Prostate gland (tissue), 2 donors: ENCODE measurements at regions not wholly inside any gene's neighbourhood (a gene's known extent, or its start where the extent isn't known, plus 50 kb on each side); places are given as distances from the start of the nearest gene placed in this dataset.

Experiments
- DNase-seq: peaks from one replicate; pipeline ENCODE4 v3.0.0-alpha.2; 2019; ENCODE audit warnings: low spot score
- H3K27ac ChIP-seq, 2 donors: fragments of 200-600 bp; sonication (generic); 2 replicates each; pipeline ENCODE4 v1.5.1; 2017 to 2019
- H3K27me3 ChIP-seq: fragments of 200-600 bp; sonication (generic); replicated peaks from 2 replicates; pipeline ENCODE4 v1.5.1; 2019; ENCODE audit not compliant: insufficient read depth
- H3K36me3 ChIP-seq, 2 donors: fragments of 200-600 bp; sonication (generic); 1 replicate in 1 of 2; 2 replicates in 1 of 2; pipeline versions ENCODE4 v1.5.1 to v1.8.1; 2017 to 2019
- H3K4me1 ChIP-seq: fragments of 200-600 bp; sonication (generic); replicated peaks from 2 replicates; pipeline ENCODE4 v1.5.1; 2019
- H3K4me3 ChIP-seq, 2 donors: fragments of 200-600 bp; sonication (generic); 2 replicates each; pipeline ENCODE4 v1.5.1; 2017 to 2019
- H3K9me3 ChIP-seq: fragments of 200-600 bp; sonication (generic); 2 replicates; pipeline ENCODE4 v1.5.1; 2017
- CTCF ChIP-seq, 4 experiments: fragments of 200-600 bp in 2 of 4; fragments of 450-650 bp in 2 of 4; sonication (generic) in 2 of 4; IDR thresholded peaks; 1 replicate in 3 of 4; 2 replicates in 1 of 4; pipeline ENCODE4 v1.5.1; 2016 to 2019; ENCODE audit warnings: antibody characterized with exemption in 4 of 4, mild to moderate bottlenecking in 2 of 4, moderate library complexity in 2 of 4
- POLR2A ChIP-seq: fragments of 450-650 bp; IDR thresholded peaks from one replicate; pipeline ENCODE4 v1.6.1; 2016; ENCODE audit warnings: antibody characterized with exemption, mild to moderate bottlenecking
- POLR2AphosphoS5 ChIP-seq: sonication (generic); formaldehyde crosslinking; IDR thresholded peaks from one replicate; pipeline ENCODE4 v1.6.1; 2017; ENCODE audit warnings: antibody characterized with exemption
- WGBS: methylation state at CpG from one replicate; pipeline ENCODE4 v1.1.5; 2018; 5-methylcytosine and 5-hydroxymethylcytosine counted together
- intact Hi-C: fragments of 100-400 bp; cut with DNase I; formaldehyde crosslinking; loops from one replicate; pipeline ENCODE4 v1.14.2; 2022

GRCh38 chr5:125612181-125612721, 811.0 kb upstream of the GRAMD2B start:
- Histone ChIP-seq H3K36me3 (no peaks in the 10 kb centered on the region), H3K27me3 (no peaks in the 10 kb centered on the region), H3K4me3 (no peak overlapping the region), H3K4me1 (no peaks in the 10 kb centered on the region), H3K9me3 (no peaks in the 10 kb centered on the region), H3K27ac (no peak overlapping the region)
- intact Hi-C loops, result no loop called here
- 59% methylated on average over 15 of the region's 15 CpGs for WGBS
- DNase-seq, result peak; percentile 37
- TF ChIP-seq CTCF (IDR thresholded peaks at IDR 0.05) (no peak), POLR2AphosphoS5 (peak; percentile 40), POLR2A (no peak)

DNA sequence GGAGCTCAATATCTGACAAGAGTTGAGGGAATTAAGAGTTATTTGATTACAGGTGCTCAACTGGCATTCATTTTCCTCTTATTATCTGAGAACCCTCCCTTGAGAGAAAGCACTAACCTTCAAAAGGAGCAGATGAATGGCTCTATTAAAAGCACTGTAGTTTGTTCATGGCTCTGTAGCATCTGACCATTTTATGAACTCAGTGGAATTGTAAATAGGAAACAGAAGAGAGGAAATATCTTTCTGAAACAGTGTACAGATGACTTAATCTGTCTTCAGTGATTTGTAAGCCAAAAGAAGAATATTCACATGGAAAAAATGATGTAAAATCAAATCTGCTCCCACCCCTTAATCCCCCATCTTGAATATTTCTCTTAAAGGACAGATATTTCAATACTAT, 810.4 kb upstream of the GRAMD2B start:
- no peak for TF ChIP-seq CTCF (IDR thresholded peaks at IDR 0.05)
- TF ChIP-seq POLR2AphosphoS5, result no peak
- TF ChIP-seq POLR2A, result no peak
- H3K4me3 ChIP-seq, result no peak overlapping the region
- no peaks in the 10 kb centered on the region for H3K27me3 ChIP-seq
- intact Hi-C loops, result no loop called here
- no peaks in the 10 kb centered on the region for H3K36me3 ChIP-seq
- DNase-seq, result no peak
- H3K9me3 ChIP-seq, result no peaks in the 10 kb centered on the region
- no peaks in the 10 kb centered on the region for H3K4me1 ChIP-seq
- no peak overlapping the region for H3K27ac ChIP-seq

DNA sequence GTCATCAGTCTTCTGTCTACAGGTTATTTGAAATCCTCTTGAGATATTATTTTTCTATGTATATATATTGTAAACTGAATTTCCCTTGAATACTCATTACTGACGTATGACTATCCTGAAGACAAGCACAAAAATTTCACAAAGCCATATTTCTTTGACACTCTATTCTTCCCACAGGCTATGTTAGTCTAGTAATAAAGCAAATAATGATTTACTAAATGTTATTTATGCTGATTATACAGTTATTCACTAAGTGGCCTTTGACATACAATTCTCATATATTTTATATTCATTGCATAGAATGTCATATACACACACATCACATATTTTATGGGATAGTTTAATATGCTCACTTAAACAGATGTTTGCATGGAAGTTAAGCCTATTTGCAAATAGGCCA, 793.0 kb upstream of the GRAMD2B start:
- 97% methylated on average over 1 of the region's 1 CpG for WGBS
- Histone ChIP-seq H3K9me3 (no peaks in the 10 kb centered on the region), H3K27ac (no peak overlapping the region), H3K4me3 (no peak overlapping the region), H3K27me3 (no peaks in the 10 kb centered on the region), H3K36me3 (no peaks in the 10 kb centered on the region), H3K4me1 (no peaks in the 10 kb centered on the region)
- intact Hi-C loops, result no loop called here
- no peak for DNase-seq
- TF ChIP-seq POLR2AphosphoS5 (no peak), POLR2A (no peak), CTCF (IDR thresholded peaks at IDR 0.05) (no peak)

DNA sequence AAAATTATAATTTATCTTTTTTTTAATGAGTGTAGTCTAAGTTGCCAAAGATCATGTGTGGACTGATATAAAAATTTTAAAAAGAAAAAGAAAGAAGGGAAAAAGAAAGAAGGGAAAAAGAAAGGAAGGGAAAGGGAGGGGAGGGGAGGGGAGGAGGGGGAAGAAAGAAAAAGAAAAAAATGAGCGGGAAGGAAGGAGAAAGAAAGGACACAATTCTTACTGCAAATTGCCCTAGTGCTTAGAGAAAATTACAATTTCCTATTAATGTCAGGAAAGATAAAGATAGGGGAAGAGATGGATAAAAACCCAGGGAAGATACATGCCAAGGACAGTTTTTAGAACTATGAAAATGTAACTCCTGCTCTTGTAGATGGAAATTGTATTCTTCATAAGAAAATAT, 789.7 kb upstream of the GRAMD2B start:
- Histone ChIP-seq H3K4me3 (no peak overlapping the region), H3K27me3 (no peaks in the 10 kb centered on the region), H3K27ac (no peak overlapping the region), H3K36me3 (no peaks in the 10 kb centered on the region), H3K9me3 (no peaks in the 10 kb centered on the region), H3K4me1 (no peaks in the 10 kb centered on the region)
- no peak for DNase-seq
- intact Hi-C loops, result no loop called here
- 85% methylated on average over 1 of the region's 1 CpG for WGBS
- TF ChIP-seq CTCF (IDR thresholded peaks at IDR 0.05) (no peak), POLR2A (no peak)

DNA sequence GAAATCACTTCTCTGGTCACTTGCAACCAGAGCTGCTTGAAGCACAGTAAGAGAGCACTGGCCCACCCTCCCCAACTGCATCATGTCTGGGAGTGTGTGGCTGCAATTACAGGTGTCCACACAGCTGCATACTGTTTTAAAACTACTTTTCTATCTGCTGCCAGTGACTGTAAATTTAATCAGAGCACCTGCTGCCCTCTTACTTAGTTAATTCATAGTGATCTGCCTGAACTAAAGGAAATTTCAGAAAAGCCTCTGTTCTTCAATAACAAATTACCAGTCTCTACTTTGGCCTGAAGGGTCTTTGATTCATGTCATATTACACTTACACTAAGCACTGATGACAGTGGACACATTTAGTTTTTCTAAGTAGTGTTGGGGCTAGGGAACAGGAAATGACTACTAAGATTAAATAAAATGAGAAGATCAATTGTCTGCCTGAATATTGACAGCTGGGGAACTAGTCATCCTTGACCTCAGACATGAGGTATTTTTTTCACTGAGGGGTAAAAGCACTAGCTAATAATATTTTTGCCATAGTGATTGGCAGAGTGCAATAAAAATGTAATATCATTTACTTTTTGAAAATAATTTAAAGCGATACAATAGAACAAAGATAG, 788.9 kb upstream of the GRAMD2B start:
- DNase-seq, result no peak
- WGBS, result 93% methylated on average over 1 of the region's 1 CpG

More for the DNA sequence above, 788.9 kb upstream of the GRAMD2B start:
- H3K36me3 ChIP-seq, result no peaks in the 10 kb centered on the region
- H3K4me1 ChIP-seq, result no peaks in the 10 kb centered on the region
- H3K27me3 ChIP-seq, result no peaks in the 10 kb centered on the region
- no peaks in the 10 kb centered on the region for H3K9me3 ChIP-seq
- intact Hi-C loops, result no loop called here
- H3K27ac ChIP-seq, result no peak overlapping the region
- H3K4me3 ChIP-seq, result no peak overlapping the region
- TF ChIP-seq POLR2A (no peak), CTCF (IDR thresholded peaks at IDR 0.05) (no peak), POLR2AphosphoS5 (no peak)
